ENCODE measurements at regions not wholly inside any gene's neighbourhood (a gene's known extent, or its start where the extent isn't known, plus 50 kb on each side); places are given as distances from the start of the nearest gene placed in this dataset.

DNA sequence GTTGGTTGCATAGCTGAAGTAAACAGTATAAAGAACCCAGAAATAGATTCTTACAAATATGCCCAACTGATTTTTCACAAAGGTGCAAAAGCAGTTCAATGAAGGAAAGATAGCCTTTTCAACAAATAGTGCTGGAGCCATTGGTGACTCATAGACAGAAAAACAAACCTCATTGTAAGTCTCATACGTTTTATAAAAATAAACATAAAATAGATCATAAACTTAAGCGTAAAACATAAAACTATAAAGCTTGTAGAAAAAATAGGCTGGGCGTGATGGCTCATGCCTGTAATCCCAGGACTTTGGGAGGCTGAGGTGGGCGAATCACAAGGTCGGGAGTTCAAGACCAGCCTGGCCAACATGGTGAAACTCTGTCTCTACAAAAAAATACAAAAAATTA, 318.8 kb upstream of the IGFBP3 start:
- TF ChIP-seq, protein P1, sequence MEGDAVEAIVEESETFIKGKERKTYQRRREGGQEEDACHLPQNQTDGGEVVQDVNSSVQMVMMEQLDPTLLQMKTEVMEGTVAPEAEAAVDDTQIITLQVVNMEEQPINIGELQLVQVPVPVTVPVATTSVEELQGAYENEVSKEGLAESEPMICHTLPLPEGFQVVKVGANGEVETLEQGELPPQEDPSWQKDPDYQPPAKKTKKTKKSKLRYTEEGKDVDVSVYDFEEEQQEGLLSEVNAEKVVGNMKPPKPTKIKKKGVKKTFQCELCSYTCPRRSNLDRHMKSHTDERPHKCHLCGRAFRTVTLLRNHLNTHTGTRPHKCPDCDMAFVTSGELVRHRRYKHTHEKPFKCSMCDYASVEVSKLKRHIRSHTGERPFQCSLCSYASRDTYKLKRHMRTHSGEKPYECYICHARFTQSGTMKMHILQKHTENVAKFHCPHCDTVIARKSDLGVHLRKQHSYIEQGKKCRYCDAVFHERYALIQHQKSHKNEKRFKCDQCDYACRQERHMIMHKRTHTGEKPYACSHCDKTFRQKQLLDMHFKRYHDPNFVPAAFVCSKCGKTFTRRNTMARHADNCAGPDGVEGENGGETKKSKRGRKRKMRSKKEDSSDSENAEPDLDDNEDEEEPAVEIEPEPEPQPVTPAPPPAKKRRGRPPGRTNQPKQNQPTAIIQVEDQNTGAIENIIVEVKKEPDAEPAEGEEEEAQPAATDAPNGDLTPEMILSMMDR (IDR thresholded peaks at IDR 0.05; ENCODE audit: unreplicated experiment in 3 of 3): no peak
- Mint-ChIP-seq H3K4me3 (no peak overlapping the region), H3K27ac (no peak overlapping the region), H3K4me1 (no peaks in the 10 kb centered on the region), H3K27me3 (ENCODE audit: low read depth) (no peaks in the 10 kb centered on the region), H3K36me3 (ENCODE audit: low read depth) (no peaks in the 10 kb centered on the region), H3K9me3 (peaks cover 6% of the 10 kb centered on the region)

DNA sequence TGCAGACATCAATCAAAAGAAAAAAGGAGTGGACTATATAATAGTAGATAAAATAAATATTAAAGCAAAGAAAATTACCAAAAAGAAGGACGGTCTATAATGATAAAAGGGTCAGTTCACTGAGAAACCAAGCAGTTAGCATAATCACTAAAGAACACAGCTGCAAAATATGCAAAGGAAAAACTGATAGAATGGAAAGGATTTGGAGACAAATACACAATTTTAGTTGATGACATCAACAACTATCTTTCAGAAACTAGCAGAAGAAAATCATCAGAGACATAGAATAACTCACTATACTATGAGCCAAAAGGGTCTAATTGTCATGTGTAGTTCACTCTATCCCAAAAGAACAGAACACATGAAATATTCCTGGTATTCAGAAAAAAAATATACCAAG, 316.4 kb upstream of the IGFBP3 start:
- no peaks in the 10 kb centered on the region for H3K27me3 Mint-ChIP-seq (ENCODE audit: low read depth)

DNA sequence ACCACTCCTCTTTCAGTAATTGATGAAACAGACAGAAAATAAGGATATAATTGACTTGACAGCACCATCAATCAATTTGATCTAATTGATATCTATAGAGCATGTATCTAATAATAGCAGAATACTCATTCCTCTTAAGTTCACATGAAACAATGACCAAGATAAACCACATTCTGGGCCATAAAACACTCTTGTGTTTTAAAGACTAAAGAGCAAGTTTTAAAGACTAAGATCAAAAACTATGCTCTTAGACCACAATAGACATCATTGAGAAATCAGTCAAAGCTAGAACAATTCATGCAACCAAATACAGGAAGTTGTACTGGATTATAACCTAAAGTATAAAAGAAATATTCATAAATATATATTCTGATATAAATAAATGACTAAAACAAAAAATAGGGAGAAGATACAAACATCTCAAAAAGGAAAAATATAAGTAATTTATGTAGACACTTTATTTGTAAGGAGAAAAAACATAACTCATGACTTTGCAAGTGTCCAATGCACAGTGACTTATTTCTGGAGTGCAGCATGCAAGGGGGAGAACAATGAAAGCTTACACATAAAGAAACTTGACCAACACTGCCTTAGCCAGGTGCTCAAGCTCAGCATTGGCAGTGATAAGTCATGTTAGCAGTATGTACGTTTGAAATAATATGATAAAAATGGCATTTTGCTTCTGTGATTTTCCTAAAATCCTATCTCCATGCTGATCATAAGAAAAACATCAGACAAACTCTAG, 312.7 kb upstream of the IGFBP3 start:
- no peak overlapping the region for H3K4me3 Mint-ChIP-seq
- H3K27ac Mint-ChIP-seq: no peak overlapping the region
- no peaks in the 10 kb centered on the region for H3K4me1 Mint-ChIP-seq
- TF ChIP-seq, protein P1 (IDR thresholded peaks at IDR 0.05; ENCODE audit: unreplicated experiment in 3 of 3): no peak
- H3K27me3 Mint-ChIP-seq (ENCODE audit: low read depth): no peaks in the 10 kb centered on the region
- H3K9me3 Mint-ChIP-seq: peaks cover 4% of the 10 kb centered on the region
- H3K36me3 Mint-ChIP-seq (ENCODE audit: low read depth): no peaks in the 10 kb centered on the region

More for the DNA sequence above, 316.4 kb upstream of the IGFBP3 start:
- Mint-ChIP-seq H3K9me3 (peaks cover under 1% of the 10 kb centered on the region), H3K4me3 (no peak overlapping the region), H3K36me3 (ENCODE audit: low read depth) (no peaks in the 10 kb centered on the region), H3K27ac (no peak overlapping the region), H3K4me1 (no peaks in the 10 kb centered on the region)
- TF ChIP-seq, protein P1 (IDR thresholded peaks at IDR 0.05; ENCODE audit: unreplicated experiment in 3 of 3): no peak

DNA sequence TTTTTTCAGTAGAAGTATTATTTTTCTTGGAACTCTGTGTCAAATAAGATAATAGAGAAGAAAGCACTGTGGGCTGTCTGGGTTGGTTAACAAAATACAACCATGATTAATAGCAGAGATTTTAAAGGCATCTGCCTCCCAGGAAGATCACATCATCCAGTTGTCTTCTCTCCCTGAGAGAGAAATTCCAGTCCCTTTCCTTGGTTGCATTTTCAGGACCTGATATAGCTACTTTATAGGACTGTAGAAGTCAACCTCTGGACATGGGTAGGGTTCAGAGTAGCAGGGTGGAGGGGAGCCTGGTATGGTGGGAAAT, 309.9 kb upstream of the IGFBP3 start:
- TF ChIP-seq, protein P1 (IDR thresholded peaks at IDR 0.05; ENCODE audit: unreplicated experiment in 3 of 3): no peak
- no peaks in the 10 kb centered on the region for H3K4me1 Mint-ChIP-seq
- no peaks in the 10 kb centered on the region for H3K27me3 Mint-ChIP-seq (ENCODE audit: low read depth)

DNA sequence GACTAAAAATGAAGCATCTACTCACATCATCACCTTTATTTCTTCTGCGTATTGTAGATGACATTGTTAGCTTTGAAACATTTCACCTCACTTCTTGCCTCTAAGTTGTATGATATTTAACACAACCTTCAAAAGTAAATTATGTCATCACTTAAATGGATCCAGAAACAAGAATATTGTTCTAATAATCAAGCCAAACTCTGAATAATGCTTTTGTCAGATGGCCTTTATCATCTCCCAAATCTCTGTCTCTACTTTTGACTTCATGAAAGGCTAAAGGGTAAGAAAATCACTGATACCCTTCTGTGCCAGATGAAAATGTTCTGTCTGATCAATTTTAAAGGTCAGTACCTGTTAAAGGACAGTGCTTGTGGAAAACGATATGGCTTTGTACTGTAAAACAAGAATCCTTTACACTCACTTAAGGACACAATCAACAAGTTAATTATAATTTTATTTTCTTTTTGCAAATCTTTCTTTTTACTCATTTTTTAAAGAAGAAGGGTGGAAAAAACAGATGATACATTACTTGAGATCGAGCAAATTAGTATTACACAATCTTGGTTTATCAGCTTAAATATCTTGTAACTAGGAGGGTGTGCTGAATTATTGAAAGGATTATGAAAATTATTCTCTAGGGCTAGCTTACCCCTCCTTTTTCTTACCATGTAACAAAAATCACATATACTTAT, 309.4 kb upstream of the IGFBP3 start:
- H3K4me3 Mint-ChIP-seq: no peak overlapping the region
- H3K9me3 Mint-ChIP-seq: peaks cover 4% of the 10 kb centered on the region
- no peaks in the 10 kb centered on the region for H3K36me3 Mint-ChIP-seq (ENCODE audit: low read depth)
- H3K27ac Mint-ChIP-seq: no peak overlapping the region
- TF ChIP-seq, protein P1 (IDR thresholded peaks at IDR 0.05; ENCODE audit: unreplicated experiment in 3 of 3): no peak
- H3K4me1 Mint-ChIP-seq: no peaks in the 10 kb centered on the region
- H3K27me3 Mint-ChIP-seq (ENCODE audit: low read depth): no peaks in the 10 kb centered on the region

More for the DNA sequence above, 309.9 kb upstream of the IGFBP3 start:
- Mint-ChIP-seq H3K36me3 (ENCODE audit: low read depth) (no peaks in the 10 kb centered on the region), H3K27ac (peak overlapping the region in 1 of 3 experiments; percentile 35), H3K9me3 (peaks cover 4% of the 10 kb centered on the region), H3K4me3 (no peak overlapping the region)

DNA sequence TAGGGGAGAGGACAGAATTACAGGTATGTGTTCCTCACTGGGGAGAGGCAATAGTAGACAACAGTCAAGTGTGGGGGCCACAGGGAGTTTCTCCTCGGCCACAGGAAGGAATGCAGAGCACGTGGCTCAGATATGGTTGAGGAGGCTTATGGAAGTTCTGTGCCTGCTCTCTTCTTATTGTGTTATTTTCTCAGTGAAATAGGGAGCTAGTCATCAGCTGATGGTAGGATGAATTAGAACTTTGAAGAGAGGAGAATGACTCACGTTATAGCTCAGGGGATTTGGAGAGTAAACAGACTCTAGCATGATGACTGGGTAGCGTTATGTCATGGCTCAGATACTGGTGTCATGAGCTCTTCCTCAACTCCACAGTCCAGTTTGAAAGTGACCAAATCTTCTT, 308.3 kb upstream of the IGFBP3 start:
- Mint-ChIP-seq H3K9me3 (peaks cover 4% of the 10 kb centered on the region), H3K27me3 (ENCODE audit: low read depth) (no peaks in the 10 kb centered on the region), H3K4me1 (no peaks in the 10 kb centered on the region), H3K4me3 (no peak overlapping the region), H3K27ac (no peak overlapping the region), H3K36me3 (ENCODE audit: low read depth) (no peaks in the 10 kb centered on the region)
- TF ChIP-seq, protein P1 (IDR thresholded peaks at IDR 0.05; ENCODE audit: unreplicated experiment in 3 of 3): no peak

Measured in nephron (organoid).